IPS DF 6.9 (cell line): ENCODE measurements at regions not wholly inside any gene's neighbourhood (a gene's known extent, or its start where the extent isn't known, plus 50 kb on each side); places are given as distances from the start of the nearest gene placed in this dataset.
A peak's percentile ranks its signal among the peaks of the same experiment; 100 is the strongest.

Source experiments
- DNase-seq: peaks from one replicate; pipeline ENCODE4 v3.0.0-alpha.2; 2013; ENCODE audit warnings: low read depth, low spot score
- H3K27ac ChIP-seq: one replicate; pipeline ENCODE4 v1.5.1; 2013; ENCODE audit warnings: low read length, control low read depth
- H3K27me3 ChIP-seq: 2 replicates; pipeline ENCODE4 v1.6.1; 2013; ENCODE audit warnings: mild to moderate bottlenecking, low read length; ENCODE audit not compliant: control insufficient read depth, insufficient read depth
- H3K36me3 ChIP-seq: 2 replicates; pipeline ENCODE4 v1.6.1; 2013; ENCODE audit warnings: low read length; ENCODE audit not compliant: control insufficient read depth, insufficient read depth
- H3K4me1 ChIP-seq: 2 replicates; pipeline ENCODE4 v1.6.1; 2013; ENCODE audit warnings: low read length; ENCODE audit not compliant: control insufficient read depth, insufficient read depth
- H3K4me3 ChIP-seq: 2 replicates; pipeline ENCODE4 v1.5.1; 2013; ENCODE audit warnings: mild to moderate bottlenecking, low read length
- H3K9me3 ChIP-seq: 2 replicates; pipeline ENCODE4 v1.6.1; 2013; ENCODE audit warnings: low read length, inconsistent platforms; ENCODE audit not compliant: control insufficient read depth, insufficient read depth
- WGBS: extraction: QIAGEN DNeasy Blood & Tissue Kit; methylation state at CpG from one replicate; pipeline ENCODE4 v1.1.7; 2013; ENCODE audit warnings: mixed read lengths, missing lambda C conversion rate; ENCODE audit not compliant: insufficient read length, insufficient coverage; 5-methylcytosine and 5-hydroxymethylcytosine counted together

GRCh38 chr20:10131732-10132345 lies 86.8 kb upstream of the SNAP25 start:
- no peak overlapping the region for H3K27ac ChIP-seq
- no peaks in the 10 kb centered on the region; the same call in 1 of the 2 replicates for H3K9me3 ChIP-seq
- peak; percentile 18 for DNase-seq
- H3K4me1 ChIP-seq: peaks cover 2% of the 10 kb centered on the region; the same call in 1 of the 2 replicates
- WGBS: no CpG with 5 or more reads among the region's 8 CpGs
- no peaks in the 10 kb centered on the region for H3K36me3 ChIP-seq
- H3K27me3 ChIP-seq: no peaks in the 10 kb centered on the region
- no peak overlapping the region for H3K4me3 ChIP-seq

GRCh38 chr20:10132387-10132786 lies 86.2 kb upstream of the SNAP25 start:
- WGBS: no CpG with 5 or more reads among the region's 7 CpGs
- Histone ChIP-seq H3K27me3 (no peaks in the 10 kb centered on the region), H3K9me3 (no peaks in the 10 kb centered on the region; the same call in 1 of the 2 replicates), H3K27ac (no peak overlapping the region), H3K4me1 (peaks cover 2% of the 10 kb centered on the region; the same call in 1 of the 2 replicates), H3K36me3 (no peaks in the 10 kb centered on the region), H3K4me3 (no peak overlapping the region)
- DNase-seq: no peak

DNA sequence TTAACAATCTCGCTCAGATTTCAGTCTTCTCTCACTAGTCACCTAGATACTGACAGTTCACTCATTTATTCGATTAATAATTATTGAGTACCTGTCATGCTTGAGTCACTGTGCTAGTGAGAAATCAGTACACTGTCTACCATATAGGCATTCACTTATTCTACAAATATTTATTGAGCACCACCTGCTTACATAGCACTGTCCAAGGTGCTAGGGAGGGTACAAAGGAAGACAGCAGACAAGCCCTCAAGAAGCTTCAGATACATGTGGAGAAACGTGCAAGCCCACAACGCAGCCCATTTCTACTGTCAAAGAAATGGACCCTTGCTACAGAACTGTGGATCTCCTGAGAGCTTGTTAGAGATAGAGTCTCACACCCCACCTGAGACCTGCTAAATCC lies 85.1 kb upstream of the SNAP25 start:
- Histone ChIP-seq H3K9me3 (no peaks in the 10 kb centered on the region; the same call in 1 of the 2 replicates), H3K4me3 (no peak overlapping the region), H3K27me3 (no peaks in the 10 kb centered on the region), H3K4me1 (peaks cover 4% of the 10 kb centered on the region), H3K27ac (no peak overlapping the region), H3K36me3 (no peaks in the 10 kb centered on the region)
- no peak for DNase-seq
- no CpG with 5 or more reads among the region's 4 CpGs for WGBS

GRCh38 chr20:10134176-10134575 lies 84.5 kb upstream of the SNAP25 start:
- Histone ChIP-seq H3K4me1 (peaks cover 4% of the 10 kb centered on the region), H3K4me3 (no peak overlapping the region), H3K9me3 (no peaks in the 10 kb centered on the region; the same call in 1 of the 2 replicates), H3K36me3 (no peaks in the 10 kb centered on the region), H3K27me3 (no peaks in the 10 kb centered on the region), H3K27ac (no peak overlapping the region)
- WGBS: no CpG with 5 or more reads among the region's 4 CpGs
- DNase-seq: no peak

GRCh38 chr20:10135438-10135837 lies 83.2 kb upstream of the SNAP25 start:
- Histone ChIP-seq H3K27me3 (no peaks in the 10 kb centered on the region), H3K36me3 (no peaks in the 10 kb centered on the region), H3K9me3 (no peaks in the 10 kb centered on the region; the same call in 1 of the 2 replicates), H3K4me1 (peaks cover 4% of the 10 kb centered on the region), H3K27ac (no peak overlapping the region), H3K4me3 (no peak overlapping the region)
- DNase-seq: no peak
- 100% methylated on average over 5 of the region's 9 CpGs for WGBS

DNA sequence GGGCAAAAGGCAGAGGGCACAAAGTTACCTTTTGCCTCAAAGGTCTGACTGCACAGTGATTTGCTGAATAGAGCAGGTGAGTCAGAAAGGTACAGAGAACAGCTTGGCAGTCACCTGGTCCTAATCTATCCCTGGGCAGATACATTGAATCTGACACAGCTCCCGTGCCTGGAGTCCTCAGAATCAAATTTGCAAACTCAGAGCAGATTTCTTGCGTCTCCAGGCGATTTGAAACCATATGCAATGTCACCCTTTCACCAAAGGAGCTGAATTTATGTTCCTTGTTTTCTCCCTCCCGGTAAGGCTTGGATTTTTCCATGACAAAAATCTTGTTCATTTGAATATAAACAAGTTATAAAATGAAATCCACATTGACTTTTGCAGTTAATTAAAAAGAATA lies 81.6 kb upstream of the SNAP25 start:
- Histone ChIP-seq H3K4me1 (peaks cover 2% of the 10 kb centered on the region; the same call in 1 of the 2 replicates), H3K27ac (no peak overlapping the region), H3K4me3 (no peak overlapping the region), H3K27me3 (no peaks in the 10 kb centered on the region), H3K9me3 (no peaks in the 10 kb centered on the region; the same call in 1 of the 2 replicates), H3K36me3 (no peaks in the 10 kb centered on the region)
- no CpG with 5 or more reads among the region's 4 CpGs for WGBS
- no peak for DNase-seq

DNA sequence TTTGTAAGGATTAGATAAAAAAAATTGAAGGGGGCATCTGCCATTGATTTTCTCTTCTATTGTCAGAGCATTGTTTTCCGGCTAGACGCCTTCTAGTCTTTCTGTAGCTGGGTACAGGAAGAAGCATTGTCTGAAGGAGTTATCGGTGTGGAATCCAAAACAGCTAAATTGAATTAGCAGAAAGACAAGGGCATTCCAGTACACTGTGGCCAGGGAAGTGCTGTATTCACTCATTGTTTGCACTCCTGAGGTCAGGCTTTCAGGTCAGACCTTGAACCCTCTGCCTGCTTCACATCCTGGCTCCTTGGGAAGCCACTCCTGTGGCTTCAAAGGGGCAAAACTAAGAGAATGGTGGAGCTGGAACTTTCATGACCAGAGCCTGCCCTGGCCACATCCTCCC lies 81.1 kb upstream of the SNAP25 start:
- Histone ChIP-seq H3K4me1 (peaks cover 2% of the 10 kb centered on the region; the same call in 1 of the 2 replicates), H3K4me3 (no peak overlapping the region), H3K36me3 (no peaks in the 10 kb centered on the region), H3K9me3 (no peaks in the 10 kb centered on the region; the same call in 1 of the 2 replicates), H3K27ac (no peak overlapping the region), H3K27me3 (no peaks in the 10 kb centered on the region)
- WGBS: no CpG with 5 or more reads among the region's 3 CpGs
- DNase-seq: no peak

DNA sequence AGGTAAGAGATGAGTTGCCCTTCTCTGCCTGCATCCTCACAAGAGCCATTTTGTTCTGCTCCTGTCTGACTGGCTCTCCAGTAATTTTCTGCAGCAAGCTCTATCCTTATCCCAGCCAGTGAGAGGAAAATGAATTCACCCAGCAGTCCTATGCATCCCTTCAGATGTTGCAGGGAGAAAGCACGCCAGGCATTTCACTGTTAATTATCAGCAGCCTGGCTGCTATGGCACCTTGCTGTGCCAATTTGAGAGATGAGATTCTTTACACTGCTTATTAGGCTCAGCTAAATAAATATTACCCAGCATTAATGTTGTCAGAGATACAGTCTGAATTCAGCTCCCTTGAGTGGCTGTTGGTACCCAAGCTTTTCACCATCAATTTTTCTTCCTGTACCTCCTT lies 61.1 kb upstream of the SNAP25 start:
- H3K4me1 ChIP-seq: no peaks in the 10 kb centered on the region
- no peak overlapping the region for H3K4me3 ChIP-seq
- no peaks in the 10 kb centered on the region for H3K9me3 ChIP-seq
- no peak overlapping the region for H3K27ac ChIP-seq
- no CpG with 5 or more reads among the region's 1 CpG for WGBS
- H3K27me3 ChIP-seq: no peaks in the 10 kb centered on the region
- H3K36me3 ChIP-seq: no peaks in the 10 kb centered on the region
- no peak for DNase-seq

- H3K27ac ChIP-seq: no peak overlapping the region
- no CpG with 5 or more reads among the region's 2 CpGs for WGBS
- no peaks in the 10 kb centered on the region for H3K9me3 ChIP-seq
- H3K4me3 ChIP-seq: no peak overlapping the region
- H3K4me1 ChIP-seq: no peaks in the 10 kb centered on the region
- H3K27me3 ChIP-seq: no peaks in the 10 kb centered on the region
- no peak for DNase-seq
- no peaks in the 10 kb centered on the region for H3K36me3 ChIP-seq
Observed at GRCh38 chr20:10167040-10167439, 51.6 kb upstream of the SNAP25 start.

- Histone ChIP-seq H3K27me3 (no peaks in the 10 kb centered on the region), H3K4me1 (no peaks in the 10 kb centered on the region), H3K4me3 (no peak overlapping the region), H3K27ac (no peak overlapping the region), H3K9me3 (no peaks in the 10 kb centered on the region), H3K36me3 (no peaks in the 10 kb centered on the region)
- DNase-seq: no peak
- WGBS: no CpG with 5 or more reads among the region's 2 CpGs
Observed at GRCh38 chr20:10167594-10167993, 51.0 kb upstream of the SNAP25 start.
